Thyroid gland (tissue), 4 donors: ENCODE measurements at regions not wholly inside any gene's neighbourhood (a gene's known extent, or its start where the extent isn't known, plus 50 kb on each side); places are given as distances from the start of the nearest gene placed in this dataset.

Source experiments
- DNase-seq, 2 donors: peaks; one replicate each; pipeline ENCODE4 v3.0.0-alpha.2; 2019
- H3K27ac ChIP-seq, 3 donors: fragments of 200-600 bp; sonication (generic); 1 replicate in 2 of 3; 2 replicates in 1 of 3; pipeline ENCODE4 v1.5.1; 2016 to 2019; ENCODE audit warnings: mild to moderate bottlenecking in 1 of 3, moderate library complexity in 1 of 3
- H3K27me3 ChIP-seq: fragments of 200-600 bp; sonication (generic); one replicate; pipeline ENCODE4 v1.5.1; 2019
- H3K36me3 ChIP-seq, 2 donors: fragments of 200-600 bp; sonication (generic); one replicate each; pipeline ENCODE4 v1.5.1; 2016 to 2019
- H3K4me1 ChIP-seq, 2 donors: fragments of 200-600 bp; sonication (generic); one replicate each; pipeline ENCODE4 v1.5.1; 2017 to 2019
- H3K4me3 ChIP-seq, 3 donors: fragments of 200-600 bp; sonication (generic); replicated peaks in 1 of 3; 1 replicate in 2 of 3; 2 replicates in 1 of 3; pipeline ENCODE4 v1.5.1; 2016; ENCODE audit warnings: mild to moderate bottlenecking in 1 of 3
- H3K9me3 ChIP-seq: fragments of 200-600 bp; sonication (generic); one replicate; pipeline ENCODE4 v1.5.1; 2017
- POLR2A ChIP-seq, 2 donors: fragments of 450-650 bp; IDR thresholded peaks; one replicate each; pipeline ENCODE4 v1.6.1; 2017; ENCODE audit warnings: antibody characterized with exemption in 2 of 2, mild to moderate bottlenecking in 2 of 2, moderate library complexity in 1 of 2
- WGBS, 2 donors: methylation state at CpG; one replicate each; pipeline ENCODE4 v1.1.5; 2017; 5-methylcytosine and 5-hydroxymethylcytosine counted together
- intact Hi-C: fragments of 100-400 bp; cut with DNase I; formaldehyde crosslinking; loops from one replicate; pipeline ENCODE4 v1.15.1; 2023
- TF ChIP-seq, protein P1 (sequence below), 6 experiments: fragments of 200-600 bp in 3 of 6; fragments of 450-650 bp in 3 of 6; sonication (generic) in 3 of 6; IDR thresholded peaks; one replicate each; pipeline ENCODE4 v1.5.1; 2016 to 2019; ENCODE audit warnings: antibody characterized with exemption in 6 of 6, mild to moderate bottlenecking in 2 of 6, inconsistent platforms in 1 of 6, moderate library complexity in 1 of 6

DNA sequence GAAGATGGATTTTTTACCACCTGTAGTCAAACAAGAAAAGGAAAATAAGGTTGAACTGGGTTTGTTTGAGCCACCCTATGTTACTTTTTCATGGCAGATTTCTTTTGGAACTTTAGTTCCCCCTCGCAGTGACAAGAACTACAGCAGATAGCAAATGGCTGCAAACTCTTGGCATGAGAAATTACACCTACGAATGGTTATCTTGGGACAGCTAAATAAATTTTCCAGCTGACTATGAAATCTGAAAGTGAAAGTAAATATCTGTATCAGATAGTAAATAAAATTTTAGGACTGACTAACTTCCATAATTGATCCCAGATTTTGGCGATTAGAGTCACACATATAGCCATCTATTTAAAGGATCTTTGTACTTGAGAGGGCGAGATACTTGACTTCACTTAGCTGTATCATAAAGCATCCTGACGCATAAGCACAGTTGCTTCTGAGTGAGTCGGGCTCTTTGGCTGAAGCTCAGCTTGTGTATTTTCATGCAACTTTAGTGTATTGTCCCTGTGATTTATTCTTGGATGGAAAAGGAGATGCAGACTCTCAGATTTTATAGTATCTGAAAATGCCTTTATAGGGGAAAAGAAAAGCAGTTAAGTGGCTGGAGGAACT lies 125.3 kb upstream of the B3GAT2 start:
- no peaks in the 10 kb centered on the region for H3K27me3 ChIP-seq
- DNase-seq: no peak
- no peak overlapping the region for H3K27ac ChIP-seq
- intact Hi-C loops: no loop called here
- TF ChIP-seq, protein P1, sequence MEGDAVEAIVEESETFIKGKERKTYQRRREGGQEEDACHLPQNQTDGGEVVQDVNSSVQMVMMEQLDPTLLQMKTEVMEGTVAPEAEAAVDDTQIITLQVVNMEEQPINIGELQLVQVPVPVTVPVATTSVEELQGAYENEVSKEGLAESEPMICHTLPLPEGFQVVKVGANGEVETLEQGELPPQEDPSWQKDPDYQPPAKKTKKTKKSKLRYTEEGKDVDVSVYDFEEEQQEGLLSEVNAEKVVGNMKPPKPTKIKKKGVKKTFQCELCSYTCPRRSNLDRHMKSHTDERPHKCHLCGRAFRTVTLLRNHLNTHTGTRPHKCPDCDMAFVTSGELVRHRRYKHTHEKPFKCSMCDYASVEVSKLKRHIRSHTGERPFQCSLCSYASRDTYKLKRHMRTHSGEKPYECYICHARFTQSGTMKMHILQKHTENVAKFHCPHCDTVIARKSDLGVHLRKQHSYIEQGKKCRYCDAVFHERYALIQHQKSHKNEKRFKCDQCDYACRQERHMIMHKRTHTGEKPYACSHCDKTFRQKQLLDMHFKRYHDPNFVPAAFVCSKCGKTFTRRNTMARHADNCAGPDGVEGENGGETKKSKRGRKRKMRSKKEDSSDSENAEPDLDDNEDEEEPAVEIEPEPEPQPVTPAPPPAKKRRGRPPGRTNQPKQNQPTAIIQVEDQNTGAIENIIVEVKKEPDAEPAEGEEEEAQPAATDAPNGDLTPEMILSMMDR (IDR thresholded peaks at IDR 0.05): no peak
- no peak for TF ChIP-seq POLR2A (IDR thresholded peaks at IDR 0.05)
- peaks cover 4 to 7% of the 10 kb centered on the region in 2 donors for H3K4me1 ChIP-seq
- H3K4me3 ChIP-seq: no peak overlapping the region
- no peaks in the 10 kb centered on the region for H3K36me3 ChIP-seq
- 70 to 72% methylated on average over 6 of the region's 6 CpGs for WGBS, 2 donors
- no peaks in the 10 kb centered on the region for H3K9me3 ChIP-seq

DNA sequence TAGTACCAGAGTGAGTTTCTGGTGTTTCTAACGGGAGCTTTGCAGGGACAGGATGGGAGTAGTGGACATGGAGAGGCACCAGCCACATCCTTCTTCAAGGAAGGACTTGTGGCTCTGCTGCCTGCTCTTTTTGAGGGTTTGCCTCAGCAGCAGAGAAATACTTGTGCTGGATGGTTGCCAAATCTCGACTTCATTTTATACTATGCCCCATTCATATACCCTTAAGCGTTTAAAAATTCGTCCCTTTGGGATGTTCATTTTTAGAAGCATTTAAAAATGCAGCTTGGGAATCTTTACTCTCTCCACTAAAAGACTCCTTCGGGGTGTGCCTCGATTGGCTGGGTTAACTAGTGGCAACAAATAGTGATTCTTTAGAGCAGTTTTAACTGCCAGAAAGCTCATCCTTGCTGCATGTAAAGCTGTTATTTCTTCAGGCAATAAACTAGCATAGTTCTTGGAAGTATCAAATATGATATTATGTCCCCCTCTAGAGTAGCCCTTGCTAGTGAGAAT lies 126.5 kb upstream of the B3GAT2 start:
- DNase-seq: no peak
- intact Hi-C loops: no loop called here
- WGBS, 2 donors: 61 to 66% methylated on average over 6 of the region's 6 CpGs
- no peaks in the 10 kb centered on the region for H3K27me3 ChIP-seq
- TF ChIP-seq, protein P1 (IDR thresholded peaks at IDR 0.05): no peak
- no peak for TF ChIP-seq POLR2A (IDR thresholded peaks at IDR 0.05)
- no peaks in the 10 kb centered on the region for H3K9me3 ChIP-seq
- H3K4me1 ChIP-seq: peaks cover 4 to 7% of the 10 kb centered on the region in 2 donors
- H3K4me3 ChIP-seq: no peak overlapping the region
- no peak overlapping the region for H3K27ac ChIP-seq
- H3K36me3 ChIP-seq: no peaks in the 10 kb centered on the region

DNA sequence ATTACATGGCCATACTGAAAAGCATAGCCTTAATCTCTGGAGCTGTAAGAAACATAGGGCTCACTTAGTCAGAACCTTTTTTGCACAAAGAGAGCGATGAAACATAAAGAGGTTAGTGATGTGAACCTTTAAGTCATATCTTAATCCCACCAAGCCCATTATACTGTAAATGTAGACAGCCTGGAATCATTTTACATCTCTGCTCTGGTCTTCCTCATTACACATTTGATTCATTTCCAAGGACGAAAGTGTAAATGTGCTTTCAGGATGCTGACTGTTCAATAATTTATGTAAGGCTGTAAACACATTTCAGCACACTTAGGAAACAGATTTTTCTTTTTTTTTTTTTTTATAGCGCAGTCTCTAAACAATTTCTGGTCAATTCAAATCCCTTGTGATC lies 131.3 kb upstream of the B3GAT2 start:
- 75 to 84% methylated on average over 3 of the region's 3 CpGs for WGBS, 2 donors
- no peak for DNase-seq

DNA sequence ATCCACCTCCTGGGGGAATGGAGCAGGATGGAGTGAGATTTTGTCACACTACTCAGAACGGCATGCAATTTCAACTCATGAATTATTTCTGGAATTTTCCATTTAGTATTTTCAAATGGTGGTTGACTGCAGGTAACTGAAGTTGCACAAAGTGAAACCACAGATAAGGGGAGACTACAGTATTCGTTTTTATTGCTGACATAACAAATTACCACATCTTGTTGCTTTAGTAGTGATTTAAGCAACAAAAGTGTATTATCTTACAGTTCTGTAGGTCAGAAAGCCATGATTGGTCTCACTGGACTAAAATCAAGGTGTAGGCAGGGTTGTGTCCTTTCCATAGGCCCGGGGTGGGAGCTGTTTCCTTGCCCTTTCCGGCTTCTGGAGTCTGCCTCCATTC lies 133.4 kb upstream of the B3GAT2 start:
- no peak overlapping the region for H3K4me3 ChIP-seq
- no peaks in the 10 kb centered on the region for H3K36me3 ChIP-seq
- TF ChIP-seq, protein P1 (IDR thresholded peaks at IDR 0.05): no peak
- no peak for TF ChIP-seq POLR2A (IDR thresholded peaks at IDR 0.05)
- intact Hi-C loops: no loop called here
- no peaks in the 10 kb centered on the region for H3K4me1 ChIP-seq
- 87% methylated on average over 4 of the region's 4 CpGs for WGBS, 2 donors
- H3K27ac ChIP-seq: no peak overlapping the region
- H3K27me3 ChIP-seq: no peaks in the 10 kb centered on the region
- no peaks in the 10 kb centered on the region for H3K9me3 ChIP-seq
- DNase-seq: no peak

More for the DNA sequence above, 131.3 kb upstream of the B3GAT2 start:
- Histone ChIP-seq H3K4me1 (no peaks in the 10 kb centered on the region), H3K9me3 (no peaks in the 10 kb centered on the region), H3K27ac (no peak overlapping the region), H3K36me3 (no peaks in the 10 kb centered on the region), H3K4me3 (no peak overlapping the region), H3K27me3 (no peaks in the 10 kb centered on the region)
- intact Hi-C loops: no loop called here
- TF ChIP-seq, protein P1 (IDR thresholded peaks at IDR 0.05): no peak
- no peak for TF ChIP-seq POLR2A (IDR thresholded peaks at IDR 0.05)

DNA sequence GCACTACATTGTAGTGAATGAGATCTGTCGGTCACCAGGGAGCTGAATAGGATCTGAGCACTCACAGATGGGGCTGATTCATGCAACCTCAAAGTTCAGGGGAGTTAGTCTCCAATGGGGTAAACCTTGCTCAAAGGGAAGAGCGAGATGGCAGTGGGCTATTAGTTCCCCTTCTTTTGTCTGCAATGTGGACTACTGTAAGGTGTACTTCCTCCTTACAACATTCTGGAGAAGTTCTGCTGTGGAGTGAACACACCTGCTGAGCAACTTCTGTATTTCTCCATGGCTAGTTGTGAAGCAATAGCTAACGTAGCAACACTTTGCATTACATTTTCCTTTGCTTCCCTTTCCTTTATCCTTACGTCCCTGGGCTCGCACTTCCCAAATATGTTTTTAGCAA lies 134.3 kb upstream of the B3GAT2 start:
- Histone ChIP-seq H3K36me3 (no peaks in the 10 kb centered on the region), H3K4me3 (no peak overlapping the region), H3K4me1 (no peaks in the 10 kb centered on the region), H3K9me3 (no peaks in the 10 kb centered on the region), H3K27me3 (no peaks in the 10 kb centered on the region), H3K27ac (no peak overlapping the region)
- no peak for DNase-seq
- WGBS, 2 donors: 89 to 90% methylated on average over 5 of the region's 5 CpGs
- no peak for TF ChIP-seq POLR2A (IDR thresholded peaks at IDR 0.05)
- TF ChIP-seq, protein P1 (IDR thresholded peaks at IDR 0.05): no peak
- intact Hi-C loops: no loop called here
